Body of pancreas (tissue), 4 donors: ENCODE measurements at regions not wholly inside any gene's neighbourhood (a gene's known extent, or its start where the extent isn't known, plus 50 kb on each side); places are given as distances from the start of the nearest gene placed in this dataset.

Experiments
- POLR2A ChIP-seq, 3 donors: fragments of 450-650 bp; IDR thresholded peaks; one replicate each; pipeline ENCODE4 v1.6.1; 2016; ENCODE audit warnings: antibody characterized with exemption in 3 of 3, mild to moderate bottlenecking in 2 of 3
- TF ChIP-seq, protein P1 (sequence below), 7 experiments: fragments of 450-650 bp in 4 of 7; fragments of 200-600 bp in 3 of 7; sonication (generic) in 3 of 7; IDR thresholded peaks; one replicate each; pipeline ENCODE4 v1.5.1; 2016 to 2019; ENCODE audit warnings: antibody characterized with exemption in 7 of 7

DNA sequence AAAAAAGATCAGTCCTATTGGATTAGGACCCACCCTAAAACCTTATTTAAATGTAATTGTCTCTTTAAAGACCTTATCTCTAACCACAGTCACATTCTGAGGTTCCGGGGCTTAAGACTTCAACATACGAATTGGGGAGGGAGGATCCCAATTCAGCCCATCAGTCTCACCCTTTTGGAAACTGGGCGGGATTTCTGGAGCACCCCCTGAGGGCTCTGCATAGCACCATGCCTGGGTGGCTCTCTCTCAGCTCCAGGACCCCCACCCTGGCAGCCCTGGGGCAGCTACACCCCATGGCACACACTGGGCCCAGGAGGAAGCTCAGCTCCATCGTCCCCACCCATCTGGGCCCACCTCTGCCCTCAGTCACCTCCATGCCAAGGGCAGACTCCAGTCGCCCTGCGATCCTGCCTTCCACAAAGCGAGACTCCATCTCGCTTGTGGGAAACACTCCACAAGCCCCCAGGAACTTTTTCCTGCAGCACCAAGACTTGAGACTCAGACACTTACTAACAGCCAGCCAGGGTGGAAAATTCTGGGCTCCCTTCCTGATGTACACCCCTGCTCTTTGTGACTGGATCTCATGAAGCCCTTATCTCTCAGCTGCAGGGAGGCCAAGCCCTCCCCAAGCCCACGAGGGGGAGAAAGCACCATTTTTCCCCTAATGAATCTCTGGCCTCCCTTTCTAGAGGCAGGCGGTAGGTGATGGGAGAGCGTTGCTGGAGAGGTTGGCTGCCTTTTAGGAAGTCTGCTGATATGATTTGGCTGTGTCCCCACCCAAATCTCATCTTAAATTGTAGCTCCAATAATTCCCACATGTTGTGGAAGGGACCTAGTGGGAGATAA, 90.8 kb upstream of the KDM7A start:
- TF ChIP-seq, protein P1, sequence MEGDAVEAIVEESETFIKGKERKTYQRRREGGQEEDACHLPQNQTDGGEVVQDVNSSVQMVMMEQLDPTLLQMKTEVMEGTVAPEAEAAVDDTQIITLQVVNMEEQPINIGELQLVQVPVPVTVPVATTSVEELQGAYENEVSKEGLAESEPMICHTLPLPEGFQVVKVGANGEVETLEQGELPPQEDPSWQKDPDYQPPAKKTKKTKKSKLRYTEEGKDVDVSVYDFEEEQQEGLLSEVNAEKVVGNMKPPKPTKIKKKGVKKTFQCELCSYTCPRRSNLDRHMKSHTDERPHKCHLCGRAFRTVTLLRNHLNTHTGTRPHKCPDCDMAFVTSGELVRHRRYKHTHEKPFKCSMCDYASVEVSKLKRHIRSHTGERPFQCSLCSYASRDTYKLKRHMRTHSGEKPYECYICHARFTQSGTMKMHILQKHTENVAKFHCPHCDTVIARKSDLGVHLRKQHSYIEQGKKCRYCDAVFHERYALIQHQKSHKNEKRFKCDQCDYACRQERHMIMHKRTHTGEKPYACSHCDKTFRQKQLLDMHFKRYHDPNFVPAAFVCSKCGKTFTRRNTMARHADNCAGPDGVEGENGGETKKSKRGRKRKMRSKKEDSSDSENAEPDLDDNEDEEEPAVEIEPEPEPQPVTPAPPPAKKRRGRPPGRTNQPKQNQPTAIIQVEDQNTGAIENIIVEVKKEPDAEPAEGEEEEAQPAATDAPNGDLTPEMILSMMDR (IDR thresholded peaks at IDR 0.05): no peak
- no peak for TF ChIP-seq POLR2A (IDR thresholded peaks at IDR 0.05)
